HFFc6 (cell line): ENCODE measurements at regions not wholly inside any gene's neighbourhood (a gene's known extent, or its start where the extent isn't known, plus 50 kb on each side); places are given as distances from the start of the nearest gene placed in this dataset.

Experiments
- DNase-seq: peaks from one replicate; pipeline ENCODE4 v3.0.0-alpha.2; 2018
- H3K27ac Mint-ChIP-seq: 2 replicates; pipeline ENCODE4 v1.8.0; 2020; ENCODE audit warnings: mild to moderate bottlenecking, mixed read lengths
- H3K27me3 Mint-ChIP-seq: 2 replicates; pipeline ENCODE4 v1.8.0; 2021; ENCODE audit warnings: mild to moderate bottlenecking, moderate library complexity, mixed read lengths; ENCODE audit not compliant: insufficient read depth
- H3K36me3 Mint-ChIP-seq: 2 replicates; pipeline ENCODE4 v1.8.0; 2021; ENCODE audit warnings: low read depth, mixed read lengths
- H3K4me1 Mint-ChIP-seq: 2 replicates; pipeline ENCODE4 v1.8.0; 2020; ENCODE audit warnings: low read depth, mixed read lengths
- H3K4me3 Mint-ChIP-seq: 2 replicates; pipeline ENCODE4 v1.8.0; 2020; ENCODE audit warnings: mild to moderate bottlenecking, moderate library complexity, mixed read lengths
- H3K9me3 Mint-ChIP-seq: 2 replicates; pipeline ENCODE4 v1.8.0; 2020; ENCODE audit warnings: mild to moderate bottlenecking, mixed read lengths
- CTCF ChIP-seq: fragments of 200-600 bp; sonication (generic); IDR thresholded peaks from 2 replicates; pipeline ENCODE4 v1.5.0; 2021; ENCODE audit warnings: antibody characterized with exemption, mild to moderate bottlenecking

- Mint-ChIP-seq H3K36me3 (no peaks in the 10 kb centered on the region; the same call in 1 of the 2 replicates), H3K4me3 (no peak overlapping the region), H3K27me3 (no peaks in the 10 kb centered on the region), H3K9me3 (peaks cover 36% of the 10 kb centered on the region), H3K27ac (no peak overlapping the region), H3K4me1 (no peaks in the 10 kb centered on the region)
- TF ChIP-seq CTCF, result no peak
- no peak for DNase-seq
Observed at GRCh38 chr4:59161249-59161648, 2038.9 kb upstream of the ADGRL3 start.

- Mint-ChIP-seq H3K36me3 (no peaks in the 10 kb centered on the region), H3K4me1 (no peaks in the 10 kb centered on the region), H3K27ac (no peak overlapping the region), H3K27me3 (no peaks in the 10 kb centered on the region; the same call in 1 of the 2 replicates), H3K9me3 (peaks cover 23% of the 10 kb centered on the region), H3K4me3 (no peak overlapping the region)
- DNase-seq, result no peak
- TF ChIP-seq CTCF, result no peak
Observed at GRCh38 chr4:59175617-59176016, 2024.5 kb upstream of the ADGRL3 start.

- H3K36me3 Mint-ChIP-seq, result no peaks in the 10 kb centered on the region
- H3K27me3 Mint-ChIP-seq, result peaks cover 3% of the 10 kb centered on the region; the same call in 1 of the 2 replicates
- no peak for DNase-seq
- H3K27ac Mint-ChIP-seq, result no peak overlapping the region
- H3K4me1 Mint-ChIP-seq, result no peaks in the 10 kb centered on the region
- H3K9me3 Mint-ChIP-seq, result peaks cover 27% of the 10 kb centered on the region
- H3K4me3 Mint-ChIP-seq, result no peak overlapping the region
- no peak for TF ChIP-seq CTCF
Observed at GRCh38 chr4:59179372-59179771, 2020.8 kb upstream of the ADGRL3 start.

- DNase-seq, result no peak
- Mint-ChIP-seq H3K27ac (no peak overlapping the region), H3K36me3 (no peaks in the 10 kb centered on the region), H3K27me3 (peaks cover 3% of the 10 kb centered on the region; the same call in 1 of the 2 replicates), H3K4me3 (no peak overlapping the region), H3K4me1 (no peaks in the 10 kb centered on the region), H3K9me3 (peaks cover 23% of the 10 kb centered on the region)
- no peak for TF ChIP-seq CTCF
Observed at GRCh38 chr4:59180161-59180560, 2020.0 kb upstream of the ADGRL3 start.

GRCh38 chr4:59180969-59181368, 2019.2 kb upstream of the ADGRL3 start:
- H3K9me3 Mint-ChIP-seq, result peaks cover 23% of the 10 kb centered on the region
- H3K27ac Mint-ChIP-seq, result no peak overlapping the region
- no peaks in the 10 kb centered on the region for H3K4me1 Mint-ChIP-seq
- TF ChIP-seq CTCF, result no peak
- H3K4me3 Mint-ChIP-seq, result no peak overlapping the region
- no peaks in the 10 kb centered on the region for H3K36me3 Mint-ChIP-seq
- peaks cover 3% of the 10 kb centered on the region; the same call in 1 of the 2 replicates for H3K27me3 Mint-ChIP-seq
- no peak for DNase-seq

GRCh38 chr4:59195839-59196238, 2004.3 kb upstream of the ADGRL3 start:
- Mint-ChIP-seq H3K9me3 (peaks cover 21% of the 10 kb centered on the region), H3K4me1 (no peaks in the 10 kb centered on the region), H3K36me3 (no peaks in the 10 kb centered on the region), H3K27ac (no peak overlapping the region), H3K27me3 (no peaks in the 10 kb centered on the region), H3K4me3 (no peak overlapping the region)
- no peak for TF ChIP-seq CTCF
- DNase-seq, result no peak
